ENCODE measurements at regions not wholly inside any gene's neighbourhood (a gene's known extent, or its start where the extent isn't known, plus 50 kb on each side); places are given as distances from the start of the nearest gene placed in this dataset.

- Histone ChIP-seq H3K36me3 (no peaks in the 10 kb centered on the region), H3K4me1 (no peaks in the 10 kb centered on the region), H3K4me3 (no peak overlapping the region), H3K27me3 (peaks cover 4% of the 10 kb centered on the region), H3K27ac (no peak overlapping the region), H3K9me3 (no peaks in the 10 kb centered on the region)
- DNase-seq (ENCODE audit: low spot score in 2 of 2), result no peak
- no peak for TF ChIP-seq CTCF (IDR thresholded peaks at IDR 0.05)
- intact Hi-C loops (cut with DNase I), result no loop called here
These were observed 145.5 kb downstream of the CTH start for GRCh38 chr1:70556541-70556940.

GRCh38 chr1:70567167-70567566 lies 156.1 kb downstream of the CTH start:
- Histone ChIP-seq H3K27ac (no peak overlapping the region), H3K4me3 (no peak overlapping the region)
- TF ChIP-seq CTCF (IDR thresholded peaks at IDR 0.05), result no peak

GRCh38 chr1:70571191-70571590 lies 160.1 kb downstream of the CTH start:
- no peaks in the 10 kb centered on the region for H3K27me3 ChIP-seq
- no peaks in the 10 kb centered on the region for H3K9me3 ChIP-seq
- no peak for TF ChIP-seq CTCF (IDR thresholded peaks at IDR 0.05)
- H3K36me3 ChIP-seq, result no peaks in the 10 kb centered on the region
- no peak overlapping the region for H3K27ac ChIP-seq
- DNase-seq (ENCODE audit: low spot score in 2 of 2), result no peak
- no peak overlapping the region for H3K4me3 ChIP-seq
- H3K4me1 ChIP-seq, result no peaks in the 10 kb centered on the region
- intact Hi-C loops (cut with DNase I), result no loop called here

More at GRCh38 chr1:70567167-70567566, 156.1 kb downstream of the CTH start:
- intact Hi-C loops (cut with DNase I), result no loop called here
- no peaks in the 10 kb centered on the region for H3K36me3 ChIP-seq
- no peak for DNase-seq (ENCODE audit: low spot score in 2 of 2)
- H3K9me3 ChIP-seq, result no peaks in the 10 kb centered on the region
- H3K4me1 ChIP-seq, result no peaks in the 10 kb centered on the region
- H3K27me3 ChIP-seq, result no peaks in the 10 kb centered on the region

DNA sequence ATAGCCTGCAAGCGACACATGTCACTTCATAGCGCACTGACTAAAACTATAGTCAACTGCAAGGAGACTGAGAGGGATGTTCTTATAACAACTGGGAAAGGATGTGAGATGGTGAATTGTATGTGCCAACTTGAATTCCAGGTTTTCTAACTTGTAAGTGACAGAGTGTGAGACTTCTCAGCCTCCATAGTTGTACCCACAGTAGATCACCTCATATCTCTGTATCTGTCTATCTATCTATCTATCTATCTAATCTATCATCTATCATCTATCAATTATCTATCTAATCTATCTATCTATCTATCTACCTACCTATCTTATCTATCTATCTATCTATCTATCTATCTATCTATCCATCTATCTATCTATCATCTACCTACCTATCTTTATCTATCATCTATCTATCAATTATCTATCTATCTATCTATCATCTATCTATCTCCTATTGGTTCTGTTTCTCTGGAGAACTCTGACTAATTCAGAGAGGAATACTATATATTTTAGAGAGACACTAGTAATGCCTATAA lies 162.3 kb downstream of the CTH start:
- H3K36me3 ChIP-seq, result no peaks in the 10 kb centered on the region
- no peak for TF ChIP-seq CTCF (IDR thresholded peaks at IDR 0.05)
- intact Hi-C loops (cut with DNase I), result no loop called here
- no peaks in the 10 kb centered on the region for H3K4me1 ChIP-seq
- H3K4me3 ChIP-seq, result no peak overlapping the region
- no peaks in the 10 kb centered on the region for H3K9me3 ChIP-seq
- H3K27me3 ChIP-seq, result no peaks in the 10 kb centered on the region
- H3K27ac ChIP-seq, result no peak overlapping the region
- no peak for DNase-seq (ENCODE audit: low spot score in 2 of 2)

GRCh38 chr1:70581661-70582060 lies 170.6 kb downstream of the CTH start:
- Histone ChIP-seq H3K4me3 (no peak overlapping the region), H3K9me3 (no peaks in the 10 kb centered on the region), H3K27me3 (no peaks in the 10 kb centered on the region), H3K27ac (no peak overlapping the region), H3K36me3 (no peaks in the 10 kb centered on the region), H3K4me1 (no peaks in the 10 kb centered on the region)
- intact Hi-C loops (cut with DNase I), result no loop called here
- TF ChIP-seq CTCF (IDR thresholded peaks at IDR 0.05), result no peak
- DNase-seq (ENCODE audit: low spot score in 2 of 2), result no peak

DNA sequence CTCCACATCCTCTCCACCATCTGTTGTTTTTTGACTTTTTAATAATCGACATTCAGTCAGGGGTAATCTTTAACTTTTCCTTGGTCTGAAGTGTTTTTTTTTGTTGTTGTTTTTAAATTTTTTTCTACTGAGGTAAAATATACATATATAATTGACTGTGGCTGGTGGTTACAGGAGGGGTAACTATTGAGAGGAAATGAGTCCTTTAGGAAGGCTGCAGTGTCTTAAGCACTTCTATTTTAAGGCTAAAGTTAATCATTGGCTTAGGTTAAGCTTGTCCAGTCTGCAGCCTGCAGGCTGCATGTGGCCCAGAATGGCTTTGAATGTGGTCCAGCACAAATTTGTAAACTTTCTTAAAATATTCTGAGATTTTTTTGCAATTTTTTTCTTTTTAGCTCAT lies 172.5 kb downstream of the CTH start:
- Histone ChIP-seq H3K27me3 (no peaks in the 10 kb centered on the region), H3K36me3 (no peaks in the 10 kb centered on the region), H3K4me3 (no peak overlapping the region), H3K27ac (no peak overlapping the region), H3K4me1 (no peaks in the 10 kb centered on the region), H3K9me3 (no peaks in the 10 kb centered on the region)
- TF ChIP-seq CTCF (IDR thresholded peaks at IDR 0.05), result no peak
- no peak for DNase-seq (ENCODE audit: low spot score in 2 of 2)
- intact Hi-C loops (cut with DNase I), result no loop called here
